ENCODE measurements at regions not wholly inside any gene's neighbourhood (a gene's known extent, or its start where the extent isn't known, plus 50 kb on each side); places are given as distances from the start of the nearest gene placed in this dataset.
A peak's percentile ranks its signal among the peaks of the same experiment; 100 is the strongest.

- ChIA-PET CTCF (interaction anchor here (0.8 kb wide), 1 partner anchor 28 kb away, joined by 3 read pairs; no protein-coding TSS in a partner anchor), POLR2A (no interaction called here)
- DNase-seq (no peak), ATAC-seq (no peak)
- intact Hi-C loops (cut with DNase I, micrococcal nuclease): no loop called here
- H3K9me3 Mint-ChIP-seq (ENCODE audit: low read depth): peaks cover 1% of the 10 kb centered on the region
- peaks cover 2% of the 10 kb centered on the region for H3K27me3 Mint-ChIP-seq
- H3K4me1 Mint-ChIP-seq: no peaks in the 10 kb centered on the region
- no peaks in the 10 kb centered on the region for H3K36me3 Mint-ChIP-seq (ENCODE audit: low read depth)
- H3K4me3 Mint-ChIP-seq: no peak overlapping the region
- no peak overlapping the region for H3K27ac Mint-ChIP-seq
These were observed 154.8 kb upstream of the SSTR4 start for GRCh38 chr20:22880277-22880676.

DNA sequence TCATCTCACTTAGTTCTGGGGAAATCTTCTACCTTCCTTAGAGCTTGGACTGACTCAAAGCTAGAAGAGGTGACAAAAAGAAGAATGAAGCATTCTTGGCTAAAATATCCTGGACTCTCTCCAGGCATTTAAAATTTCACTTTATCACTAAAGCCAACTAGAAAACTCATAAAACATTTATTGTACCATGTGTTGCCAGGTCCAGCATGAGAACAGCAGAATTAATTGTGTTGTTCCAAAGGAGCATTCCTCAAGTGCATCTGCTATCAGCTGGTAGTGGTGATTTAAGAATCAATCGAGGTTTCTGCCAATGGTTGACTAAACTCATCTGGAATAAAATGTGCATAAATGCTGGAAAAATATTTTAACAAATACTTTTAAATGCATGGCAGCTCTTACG, 147.3 kb upstream of the SSTR4 start:
- intact Hi-C loops (cut with DNase I, micrococcal nuclease): no loop called here
- no peaks in the 10 kb centered on the region for H3K36me3 Mint-ChIP-seq (ENCODE audit: low read depth)
- ChIA-PET POLR2A (no interaction called here), CTCF (no interaction called here)
- H3K27me3 Mint-ChIP-seq: no peaks in the 10 kb centered on the region
- peaks cover 1% of the 10 kb centered on the region for H3K9me3 Mint-ChIP-seq (ENCODE audit: low read depth)
- H3K4me1 Mint-ChIP-seq: no peaks in the 10 kb centered on the region
- H3K27ac Mint-ChIP-seq: no peak overlapping the region
- no peak overlapping the region for H3K4me3 Mint-ChIP-seq
- no peak for ATAC-seq
- no peak for DNase-seq

DNA sequence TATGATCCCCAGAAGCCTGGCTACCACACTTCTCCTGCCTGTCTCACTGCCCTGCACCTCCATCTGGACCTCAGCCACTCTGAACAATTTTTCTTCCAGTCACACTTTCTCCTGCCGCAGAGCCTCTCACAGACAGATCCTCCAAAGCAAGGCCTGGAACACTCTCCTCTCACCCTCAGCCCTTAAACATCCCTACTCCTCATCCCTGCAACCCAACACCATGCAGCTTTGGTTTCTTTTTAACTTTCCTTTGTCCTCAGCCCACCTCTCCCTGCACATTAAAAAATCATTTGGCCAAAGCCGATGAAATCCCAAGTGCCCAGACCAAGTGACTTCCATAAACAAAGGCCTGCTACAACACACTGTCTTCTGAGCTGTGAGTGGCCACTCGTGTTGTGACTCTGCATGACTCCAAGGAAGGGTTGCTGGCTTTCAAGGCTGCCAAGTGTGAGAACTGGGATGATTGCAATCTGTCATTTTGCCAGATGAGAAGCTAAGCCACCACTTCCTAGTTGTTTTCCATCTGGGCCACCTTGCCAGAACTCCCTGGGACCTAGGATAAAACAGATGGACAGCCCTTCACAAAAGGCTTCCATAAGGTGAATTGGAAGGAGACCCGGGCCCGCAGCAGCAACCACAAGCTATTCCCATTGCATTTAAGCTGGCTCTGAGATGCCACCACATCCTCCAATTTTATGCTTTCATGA, 144.4 kb upstream of the SSTR4 start:
- Mint-ChIP-seq H3K27me3 (no peaks in the 10 kb centered on the region), H3K4me3 (no peak overlapping the region), H3K9me3 (ENCODE audit: low read depth) (no peaks in the 10 kb centered on the region), H3K27ac (no peak overlapping the region), H3K4me1 (no peaks in the 10 kb centered on the region), H3K36me3 (ENCODE audit: low read depth) (no peaks in the 10 kb centered on the region)
- ATAC-seq (no peak), DNase-seq (no peak)
- intact Hi-C loops (cut with DNase I, micrococcal nuclease): no loop called here
- POLR2A ChIA-PET: no interaction called here
- CTCF ChIA-PET: no interaction called here

GRCh38 chr20:22901164-22901563, 133.9 kb upstream of the SSTR4 start:
- no peak for ATAC-seq
- no peak for DNase-seq
- H3K4me1 Mint-ChIP-seq: no peaks in the 10 kb centered on the region
- H3K27ac Mint-ChIP-seq: no peak overlapping the region
- intact Hi-C loops (cut with DNase I, micrococcal nuclease): no loop called here
- H3K9me3 Mint-ChIP-seq (ENCODE audit: low read depth): peaks cover 15% of the 10 kb centered on the region
- ChIA-PET POLR2A (no interaction called here), CTCF (no interaction called here)
- H3K36me3 Mint-ChIP-seq (ENCODE audit: low read depth): no peaks in the 10 kb centered on the region
- no peak overlapping the region for H3K4me3 Mint-ChIP-seq
- peaks cover 2% of the 10 kb centered on the region for H3K27me3 Mint-ChIP-seq

DNA sequence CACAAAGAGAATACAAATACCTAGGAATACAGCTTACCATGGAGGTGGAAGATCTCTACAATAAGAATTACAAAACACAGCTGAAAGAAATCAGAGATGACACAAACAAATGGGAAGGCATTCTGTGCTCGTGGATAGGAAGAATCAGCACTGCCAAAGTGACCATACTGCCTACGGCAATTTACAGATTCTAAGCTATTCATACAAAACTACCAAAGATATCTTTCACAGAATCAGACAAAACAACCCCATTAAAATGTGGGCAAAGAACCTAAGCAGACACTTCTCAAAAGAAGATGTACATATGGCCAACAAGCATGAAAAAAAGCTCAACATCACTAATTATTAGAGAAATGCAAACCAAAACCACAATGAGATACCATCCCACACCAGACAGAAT, 133.2 kb upstream of the SSTR4 start:
- ATAC-seq (no peak), DNase-seq (no peak)
- H3K27me3 Mint-ChIP-seq: peaks cover 2% of the 10 kb centered on the region
- H3K36me3 Mint-ChIP-seq (ENCODE audit: low read depth): no peaks in the 10 kb centered on the region
- intact Hi-C loops (cut with DNase I, micrococcal nuclease): no loop called here
- H3K9me3 Mint-ChIP-seq (ENCODE audit: low read depth): peaks cover 15% of the 10 kb centered on the region
- CTCF ChIA-PET: no interaction called here
- POLR2A ChIA-PET: no interaction called here
- no peaks in the 10 kb centered on the region for H3K4me1 Mint-ChIP-seq
- H3K27ac Mint-ChIP-seq: no peak overlapping the region
- H3K4me3 Mint-ChIP-seq: no peak overlapping the region

- intact Hi-C loops (cut with DNase I, micrococcal nuclease): no loop called here
- no peak overlapping the region for H3K27ac Mint-ChIP-seq
- H3K27me3 Mint-ChIP-seq: peaks cover 2% of the 10 kb centered on the region
- no peaks in the 10 kb centered on the region for H3K36me3 Mint-ChIP-seq (ENCODE audit: low read depth)
- ChIA-PET CTCF (interaction anchor here (0.6 kb wide), 1 partner anchor 417 kb away, joined by 4 read pairs; no protein-coding TSS in a partner anchor), POLR2A (no interaction called here)
- ATAC-seq (no peak), DNase-seq (no peak)
- H3K4me1 Mint-ChIP-seq: no peaks in the 10 kb centered on the region
- H3K4me3 Mint-ChIP-seq: no peak overlapping the region
- H3K9me3 Mint-ChIP-seq (ENCODE audit: low read depth): peaks cover 15% of the 10 kb centered on the region
These were observed 130.7 kb upstream of the SSTR4 start for GRCh38 chr20:22904386-22904785.

DNA sequence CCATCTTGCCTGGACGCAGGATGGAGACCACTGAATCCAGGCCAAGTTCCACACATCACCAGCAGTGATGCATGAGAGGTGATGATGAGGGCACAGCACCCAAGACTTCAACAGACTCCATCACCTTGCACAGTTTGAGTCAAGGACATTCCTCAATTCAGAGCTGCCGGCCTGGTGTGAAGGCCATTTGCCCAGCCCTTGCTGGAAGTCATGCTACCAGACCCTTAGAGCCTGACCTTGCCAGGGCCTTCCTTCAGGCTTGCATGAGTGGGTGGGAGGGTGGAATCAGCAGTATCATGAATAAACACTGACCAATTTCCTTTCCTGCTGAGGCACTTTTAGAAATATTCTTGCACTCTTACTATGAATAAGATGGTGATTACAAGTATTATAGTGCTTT, 130.2 kb upstream of the SSTR4 start:
- no peak for DNase-seq
- H3K9me3 Mint-ChIP-seq (ENCODE audit: low read depth): peaks cover 15% of the 10 kb centered on the region
- no peaks in the 10 kb centered on the region for H3K36me3 Mint-ChIP-seq (ENCODE audit: low read depth)
- no peak overlapping the region for H3K4me3 Mint-ChIP-seq
- ChIA-PET CTCF (no interaction called here), POLR2A (no interaction called here)
- no peaks in the 10 kb centered on the region for H3K4me1 Mint-ChIP-seq
- intact Hi-C loops (cut with DNase I, micrococcal nuclease): no loop called here
- H3K27me3 Mint-ChIP-seq: no peaks in the 10 kb centered on the region
- no peak for ATAC-seq
- no peak overlapping the region for H3K27ac Mint-ChIP-seq

DNA sequence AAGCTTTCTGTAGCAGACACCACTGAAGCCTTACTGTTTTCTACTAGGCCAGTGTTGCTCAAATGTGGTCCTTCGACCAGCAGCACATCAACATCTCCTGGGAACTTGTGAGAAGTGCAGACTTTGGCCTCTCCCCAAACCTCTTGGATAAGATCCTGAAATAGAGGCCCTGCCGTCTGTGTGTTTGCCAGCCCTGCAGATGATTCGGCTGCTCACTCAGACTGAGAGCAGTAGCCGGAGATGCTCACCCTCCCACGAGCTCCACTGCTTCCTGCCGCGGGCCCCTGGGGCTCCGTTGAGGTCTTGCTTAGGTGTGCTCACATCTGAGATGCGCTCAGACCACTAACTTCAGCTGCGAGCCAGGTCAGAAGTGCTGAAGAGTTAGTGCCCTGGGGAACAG, 129.5 kb upstream of the SSTR4 start:
- intact Hi-C loops (cut with DNase I, micrococcal nuclease): no loop called here
- no peaks in the 10 kb centered on the region for H3K36me3 Mint-ChIP-seq (ENCODE audit: low read depth)
- peaks cover 13% of the 10 kb centered on the region for H3K9me3 Mint-ChIP-seq (ENCODE audit: low read depth)
- DNase-seq: peak; percentile 33
- ChIA-PET CTCF (no interaction called here), POLR2A (no interaction called here)
- H3K4me3 Mint-ChIP-seq: no peak overlapping the region
- ATAC-seq: peak; percentile 30
- no peaks in the 10 kb centered on the region for H3K27me3 Mint-ChIP-seq
- H3K27ac Mint-ChIP-seq: no peak overlapping the region
- no peaks in the 10 kb centered on the region for H3K4me1 Mint-ChIP-seq

GRCh38 chr20:22908437-22908836, 126.7 kb upstream of the SSTR4 start:
- Mint-ChIP-seq H3K27me3 (no peaks in the 10 kb centered on the region), H3K4me3 (no peak overlapping the region), H3K36me3 (ENCODE audit: low read depth) (no peaks in the 10 kb centered on the region), H3K9me3 (ENCODE audit: low read depth) (no peaks in the 10 kb centered on the region), H3K27ac (no peak overlapping the region), H3K4me1 (no peaks in the 10 kb centered on the region)
- ChIA-PET POLR2A (no interaction called here), CTCF (no interaction called here)
- ATAC-seq (no peak), DNase-seq (no peak)
- intact Hi-C loops (cut with DNase I, micrococcal nuclease): no loop called here

GRCh38 chr20:22908944-22909343, 126.2 kb upstream of the SSTR4 start:
- CTCF ChIA-PET: no interaction called here
- Mint-ChIP-seq H3K4me1 (no peaks in the 10 kb centered on the region), H3K4me3 (no peak overlapping the region), H3K36me3 (ENCODE audit: low read depth) (no peaks in the 10 kb centered on the region), H3K27me3 (no peaks in the 10 kb centered on the region), H3K9me3 (ENCODE audit: low read depth) (no peaks in the 10 kb centered on the region), H3K27ac (no peak overlapping the region)
- POLR2A ChIA-PET: no interaction called here
- ATAC-seq: no peak
- intact Hi-C loops (cut with DNase I, micrococcal nuclease): no loop called here
- no peak for DNase-seq

- Mint-ChIP-seq H3K4me1 (no peaks in the 10 kb centered on the region), H3K27me3 (no peaks in the 10 kb centered on the region), H3K27ac (no peak overlapping the region), H3K4me3 (no peak overlapping the region), H3K9me3 (ENCODE audit: low read depth) (no peaks in the 10 kb centered on the region), H3K36me3 (ENCODE audit: low read depth) (no peaks in the 10 kb centered on the region)
- intact Hi-C loops (cut with DNase I, micrococcal nuclease): no loop called here
- CTCF ChIA-PET: no interaction called here
- DNase-seq (no peak), ATAC-seq (no peak)
- POLR2A ChIA-PET: no interaction called here
These were observed 125.7 kb upstream of the SSTR4 start for GRCh38 chr20:22909436-22909835.

- H3K9me3 Mint-ChIP-seq (ENCODE audit: low read depth): no peaks in the 10 kb centered on the region
- POLR2A ChIA-PET: no interaction called here
- no peak for ATAC-seq
- no peak overlapping the region for H3K27ac Mint-ChIP-seq
- no peaks in the 10 kb centered on the region for H3K36me3 Mint-ChIP-seq (ENCODE audit: low read depth)
- no peaks in the 10 kb centered on the region for H3K4me1 Mint-ChIP-seq
- H3K27me3 Mint-ChIP-seq: no peaks in the 10 kb centered on the region
- DNase-seq: no peak
- CTCF ChIA-PET: no interaction called here
- H3K4me3 Mint-ChIP-seq: no peak overlapping the region
- intact Hi-C loops (cut with DNase I, micrococcal nuclease): loop anchor here in 1 of 2 experiments (10.0 kb wide), 1 partner anchor 56 kb away; no protein-coding TSS in a partner anchor
These were observed 124.7 kb upstream of the SSTR4 start for GRCh38 chr20:22910287-22910852.
